HFFc6 (cell line): ENCODE measurements at regions not wholly inside any gene's neighbourhood (a gene's known extent, or its start where the extent isn't known, plus 50 kb on each side); places are given as distances from the start of the nearest gene placed in this dataset.

Experiments used
- DNase-seq: peaks from one replicate; pipeline ENCODE4 v3.0.0-alpha.2; 2018
- H3K27ac Mint-ChIP-seq: 2 replicates; pipeline ENCODE4 v1.8.0; 2020; ENCODE audit warnings: mild to moderate bottlenecking, mixed read lengths
- H3K27me3 Mint-ChIP-seq: 2 replicates; pipeline ENCODE4 v1.8.0; 2021; ENCODE audit warnings: mild to moderate bottlenecking, moderate library complexity, mixed read lengths; ENCODE audit not compliant: insufficient read depth
- H3K36me3 Mint-ChIP-seq: 2 replicates; pipeline ENCODE4 v1.8.0; 2021; ENCODE audit warnings: low read depth, mixed read lengths
- H3K4me1 Mint-ChIP-seq: 2 replicates; pipeline ENCODE4 v1.8.0; 2020; ENCODE audit warnings: low read depth, mixed read lengths
- H3K4me3 Mint-ChIP-seq: 2 replicates; pipeline ENCODE4 v1.8.0; 2020; ENCODE audit warnings: mild to moderate bottlenecking, moderate library complexity, mixed read lengths
- H3K9me3 Mint-ChIP-seq: 2 replicates; pipeline ENCODE4 v1.8.0; 2020; ENCODE audit warnings: mild to moderate bottlenecking, mixed read lengths
- TF ChIP-seq, protein P1 (sequence below): fragments of 200-600 bp; sonication (generic); IDR thresholded peaks from 2 replicates; pipeline ENCODE4 v1.5.0; 2021; ENCODE audit warnings: antibody characterized with exemption, mild to moderate bottlenecking

DNA sequence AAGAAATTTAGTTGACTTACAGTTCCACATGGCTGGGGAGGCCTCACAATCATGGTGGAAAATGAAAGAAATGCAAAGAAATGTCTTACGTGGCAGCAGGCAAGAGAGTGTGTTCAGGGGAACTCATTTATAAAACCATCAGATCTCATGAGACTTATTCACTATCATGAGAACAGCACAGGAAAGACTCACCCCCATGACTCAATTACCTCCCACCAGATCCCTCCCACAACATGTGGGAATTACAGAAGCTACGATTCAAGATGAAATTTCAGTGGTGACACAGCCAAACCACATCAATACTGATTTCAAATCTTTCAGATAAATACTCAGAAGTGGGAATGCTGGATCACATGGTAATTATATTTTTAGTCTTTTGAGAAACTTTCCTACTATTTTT is 1357.9 kb downstream of the SLITRK5 start:
- H3K27ac Mint-ChIP-seq: no peak overlapping the region
- DNase-seq: no peak
- no peaks in the 10 kb centered on the region; the same call in 1 of the 2 replicates for H3K36me3 Mint-ChIP-seq
- H3K4me1 Mint-ChIP-seq: no peaks in the 10 kb centered on the region
- H3K9me3 Mint-ChIP-seq: peaks cover 48% of the 10 kb centered on the region
- no peaks in the 10 kb centered on the region for H3K27me3 Mint-ChIP-seq
- TF ChIP-seq, protein P1, sequence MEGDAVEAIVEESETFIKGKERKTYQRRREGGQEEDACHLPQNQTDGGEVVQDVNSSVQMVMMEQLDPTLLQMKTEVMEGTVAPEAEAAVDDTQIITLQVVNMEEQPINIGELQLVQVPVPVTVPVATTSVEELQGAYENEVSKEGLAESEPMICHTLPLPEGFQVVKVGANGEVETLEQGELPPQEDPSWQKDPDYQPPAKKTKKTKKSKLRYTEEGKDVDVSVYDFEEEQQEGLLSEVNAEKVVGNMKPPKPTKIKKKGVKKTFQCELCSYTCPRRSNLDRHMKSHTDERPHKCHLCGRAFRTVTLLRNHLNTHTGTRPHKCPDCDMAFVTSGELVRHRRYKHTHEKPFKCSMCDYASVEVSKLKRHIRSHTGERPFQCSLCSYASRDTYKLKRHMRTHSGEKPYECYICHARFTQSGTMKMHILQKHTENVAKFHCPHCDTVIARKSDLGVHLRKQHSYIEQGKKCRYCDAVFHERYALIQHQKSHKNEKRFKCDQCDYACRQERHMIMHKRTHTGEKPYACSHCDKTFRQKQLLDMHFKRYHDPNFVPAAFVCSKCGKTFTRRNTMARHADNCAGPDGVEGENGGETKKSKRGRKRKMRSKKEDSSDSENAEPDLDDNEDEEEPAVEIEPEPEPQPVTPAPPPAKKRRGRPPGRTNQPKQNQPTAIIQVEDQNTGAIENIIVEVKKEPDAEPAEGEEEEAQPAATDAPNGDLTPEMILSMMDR: no peak
- H3K4me3 Mint-ChIP-seq: no peak overlapping the region

DNA sequence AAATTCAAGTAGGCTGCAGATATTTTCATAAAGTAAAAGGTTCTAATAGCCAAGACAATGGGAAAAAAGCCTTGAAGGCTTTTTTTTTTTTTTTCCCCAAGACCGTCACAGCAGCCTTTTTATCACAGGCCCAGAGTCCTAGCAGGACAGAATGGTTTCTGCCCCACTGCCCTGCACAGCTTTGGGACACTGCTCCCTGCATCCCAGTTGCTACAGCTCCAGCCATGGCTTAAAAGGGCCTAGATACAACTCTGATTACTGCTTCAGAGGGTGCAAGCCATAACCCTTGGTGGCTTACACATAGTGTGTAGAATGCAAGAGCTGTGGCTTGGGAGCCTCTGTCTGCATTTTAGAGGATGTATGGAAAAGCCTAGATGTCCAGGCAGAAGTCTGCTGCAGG is 1362.8 kb downstream of the SLITRK5 start:
- TF ChIP-seq, protein P1: no peak
- no peak overlapping the region for H3K4me3 Mint-ChIP-seq
- no peak for DNase-seq
- no peaks in the 10 kb centered on the region for H3K4me1 Mint-ChIP-seq
- peaks cover 43% of the 10 kb centered on the region for H3K9me3 Mint-ChIP-seq
- H3K27ac Mint-ChIP-seq: no peak overlapping the region
- H3K27me3 Mint-ChIP-seq: no peaks in the 10 kb centered on the region
- no peaks in the 10 kb centered on the region; the same call in 1 of the 2 replicates for H3K36me3 Mint-ChIP-seq

DNA sequence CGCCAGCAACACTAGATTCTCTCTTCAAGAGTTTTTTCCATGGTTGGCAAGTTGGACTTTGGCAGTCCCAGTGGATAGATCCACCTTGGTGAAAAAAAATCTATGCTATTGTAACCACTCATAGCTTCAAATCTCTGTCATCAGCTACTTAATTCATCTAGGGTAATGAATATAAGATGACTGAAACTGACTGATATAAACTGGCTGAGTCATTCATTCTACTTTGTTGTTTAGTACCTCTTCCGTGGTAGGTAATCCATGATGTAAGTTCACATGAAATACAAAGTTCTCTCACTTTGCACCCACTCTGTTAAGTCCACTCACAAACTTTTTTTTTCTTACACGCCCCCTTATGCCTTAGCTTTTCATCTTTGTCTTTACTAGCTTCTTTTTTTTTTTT is 1381.5 kb downstream of the SLITRK5 start:
- DNase-seq: no peak
- Mint-ChIP-seq H3K27me3 (no peaks in the 10 kb centered on the region), H3K4me3 (no peak overlapping the region)

DNA sequence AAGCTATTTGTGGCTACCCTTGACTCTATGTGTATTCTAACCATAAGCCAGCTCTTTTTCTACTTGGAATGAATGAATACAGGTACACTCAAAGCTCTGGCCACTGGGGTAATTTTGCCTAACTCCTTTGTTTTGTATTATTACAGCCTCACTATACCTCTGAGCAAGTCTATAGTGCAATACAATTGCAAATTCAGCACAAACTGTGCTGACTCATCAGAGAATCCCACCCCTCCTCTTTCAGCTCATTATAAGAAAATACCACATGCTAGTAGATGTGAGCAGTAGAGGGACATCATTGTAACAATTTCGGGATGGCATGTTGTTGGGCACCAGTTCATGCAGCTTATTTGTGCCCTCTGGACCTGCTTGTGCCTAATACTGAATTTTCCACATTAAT is 1382.2 kb downstream of the SLITRK5 start:
- peaks cover 31% of the 10 kb centered on the region for H3K9me3 Mint-ChIP-seq
- DNase-seq: no peak

More for the DNA sequence above, 1381.5 kb downstream of the SLITRK5 start:
- Mint-ChIP-seq H3K9me3 (peaks cover 30% of the 10 kb centered on the region), H3K36me3 (no peaks in the 10 kb centered on the region), H3K4me1 (no peaks in the 10 kb centered on the region), H3K27ac (no peak overlapping the region)
- TF ChIP-seq, protein P1: no peak

DNA sequence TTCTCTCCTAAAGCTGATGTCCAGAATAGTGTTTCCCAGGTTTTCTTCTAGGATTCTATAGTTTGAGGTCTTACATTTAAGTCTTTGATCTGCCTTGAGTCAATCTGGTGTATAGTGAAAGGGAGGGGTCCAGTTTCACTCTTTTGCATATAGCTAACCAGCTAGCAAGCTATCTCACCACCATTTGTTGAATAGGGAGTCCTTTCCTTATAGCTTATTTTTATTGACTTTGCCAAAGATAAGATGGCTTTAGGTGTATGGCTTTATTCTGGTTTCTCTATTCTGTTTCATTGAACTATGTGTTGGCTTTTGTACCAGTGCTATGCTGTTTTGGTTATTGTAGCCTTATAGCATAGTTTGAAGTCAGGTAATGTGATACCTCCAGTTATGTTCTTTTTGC is 1386.1 kb downstream of the SLITRK5 start:
- H3K4me3 Mint-ChIP-seq: no peak overlapping the region
- peaks cover 48% of the 10 kb centered on the region for H3K9me3 Mint-ChIP-seq
- H3K36me3 Mint-ChIP-seq: no peaks in the 10 kb centered on the region
- no peak overlapping the region for H3K27ac Mint-ChIP-seq
- H3K27me3 Mint-ChIP-seq: no peaks in the 10 kb centered on the region
- DNase-seq: no peak
- TF ChIP-seq, protein P1: no peak
- no peaks in the 10 kb centered on the region for H3K4me1 Mint-ChIP-seq

More for the DNA sequence above, 1382.2 kb downstream of the SLITRK5 start:
- no peak overlapping the region for H3K4me3 Mint-ChIP-seq
- H3K4me1 Mint-ChIP-seq: no peaks in the 10 kb centered on the region
- TF ChIP-seq, protein P1: no peak
- no peak overlapping the region for H3K27ac Mint-ChIP-seq
- H3K27me3 Mint-ChIP-seq: no peaks in the 10 kb centered on the region
- H3K36me3 Mint-ChIP-seq: no peaks in the 10 kb centered on the region

DNA sequence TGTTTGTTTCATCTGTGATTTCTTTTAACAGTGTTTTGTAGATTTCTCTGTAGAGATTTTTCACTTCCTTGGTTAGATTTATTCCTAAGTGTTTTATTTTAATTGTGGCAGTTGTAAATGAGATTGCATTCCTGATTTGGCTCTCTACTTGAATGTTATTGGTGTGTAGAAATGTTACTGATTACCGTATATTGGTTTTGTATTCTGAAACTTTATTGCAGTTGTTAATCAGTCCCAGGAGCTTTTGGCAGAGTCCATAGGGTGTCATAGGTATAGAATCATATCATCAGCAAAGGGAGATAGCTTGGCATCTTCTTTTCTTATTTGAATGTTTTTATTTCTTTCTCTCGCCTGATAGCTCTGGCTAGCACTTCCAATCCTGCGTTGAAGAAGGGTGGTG is 1386.7 kb downstream of the SLITRK5 start:
- Mint-ChIP-seq H3K9me3 (peaks cover 48% of the 10 kb centered on the region), H3K27ac (no peak overlapping the region), H3K4me1 (no peaks in the 10 kb centered on the region), H3K36me3 (no peaks in the 10 kb centered on the region), H3K4me3 (no peak overlapping the region), H3K27me3 (no peaks in the 10 kb centered on the region)
- no peak for DNase-seq
- TF ChIP-seq, protein P1: no peak
